ENCODE measurements at regions not wholly inside any gene's neighbourhood (a gene's known extent, or its start where the extent isn't known, plus 50 kb on each side); places are given as distances from the start of the nearest gene placed in this dataset.

DNA sequence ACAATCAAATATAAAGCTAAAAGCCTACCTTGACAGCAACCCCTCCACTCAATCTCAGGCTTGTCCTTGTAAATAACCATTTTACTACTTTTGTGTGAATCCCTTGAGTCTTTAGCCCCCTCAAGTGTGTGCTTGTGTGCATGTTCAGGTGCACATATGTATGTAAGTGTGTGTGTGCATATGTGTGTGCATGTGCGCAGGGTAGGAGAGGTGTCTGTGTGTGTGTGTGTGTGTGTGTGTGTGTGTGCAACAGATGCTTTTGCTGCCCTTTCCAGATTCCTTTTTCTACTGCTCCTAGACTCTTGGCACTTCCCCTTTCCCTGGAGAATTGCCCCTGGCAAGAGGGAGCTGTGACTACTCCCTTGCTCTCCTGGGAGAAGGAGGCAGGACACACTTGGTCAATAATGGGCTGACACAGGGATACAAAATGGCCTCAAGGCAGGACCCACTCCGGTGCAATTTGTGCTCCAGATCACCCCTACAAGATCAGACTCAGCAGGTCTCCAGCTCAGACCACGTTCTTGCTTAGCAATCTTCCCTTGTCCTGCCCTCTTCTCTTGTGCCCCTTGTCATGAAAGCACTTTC lies 73.4 kb downstream of the IFNG start:
- TF ChIP-seq, protein P1, sequence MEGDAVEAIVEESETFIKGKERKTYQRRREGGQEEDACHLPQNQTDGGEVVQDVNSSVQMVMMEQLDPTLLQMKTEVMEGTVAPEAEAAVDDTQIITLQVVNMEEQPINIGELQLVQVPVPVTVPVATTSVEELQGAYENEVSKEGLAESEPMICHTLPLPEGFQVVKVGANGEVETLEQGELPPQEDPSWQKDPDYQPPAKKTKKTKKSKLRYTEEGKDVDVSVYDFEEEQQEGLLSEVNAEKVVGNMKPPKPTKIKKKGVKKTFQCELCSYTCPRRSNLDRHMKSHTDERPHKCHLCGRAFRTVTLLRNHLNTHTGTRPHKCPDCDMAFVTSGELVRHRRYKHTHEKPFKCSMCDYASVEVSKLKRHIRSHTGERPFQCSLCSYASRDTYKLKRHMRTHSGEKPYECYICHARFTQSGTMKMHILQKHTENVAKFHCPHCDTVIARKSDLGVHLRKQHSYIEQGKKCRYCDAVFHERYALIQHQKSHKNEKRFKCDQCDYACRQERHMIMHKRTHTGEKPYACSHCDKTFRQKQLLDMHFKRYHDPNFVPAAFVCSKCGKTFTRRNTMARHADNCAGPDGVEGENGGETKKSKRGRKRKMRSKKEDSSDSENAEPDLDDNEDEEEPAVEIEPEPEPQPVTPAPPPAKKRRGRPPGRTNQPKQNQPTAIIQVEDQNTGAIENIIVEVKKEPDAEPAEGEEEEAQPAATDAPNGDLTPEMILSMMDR (IDR thresholded peaks at IDR 0.05; ENCODE audit: extremely low read depth in 1 of 2, insufficient read depth in 1 of 2, low read depth in 1 of 2, low read length in 2 of 2): no peak
- TF ChIP-seq EZH2 (IDR thresholded peaks at IDR 0.05; ENCODE audit: borderline replicate concordance, low read depth, low read length, severe bottlenecking) (no peak), MYC (IDR thresholded peaks at IDR 0.05; ENCODE audit: low read depth, low read length) (no peak), POLR2A (IDR thresholded peaks at IDR 0.05; ENCODE audit: low read depth, low read length) (no peak), JUN (IDR thresholded peaks at IDR 0.05; ENCODE audit: borderline replicate concordance, insufficient read depth, insufficient read length, low read depth) (no peak), FOS (IDR thresholded peaks at IDR 0.05; ENCODE audit: borderline replicate concordance, insufficient read depth, low read length) (no peak), POLR2AphosphoS5 (IDR thresholded peaks at IDR 0.05; ENCODE audit: insufficient read depth, low read depth, low read length) (no peak), GATA2 (IDR thresholded peaks at IDR 0.05; ENCODE audit: insufficient read depth, insufficient read length, low read depth, low read length) (no peak)
- TF ChIP-seq, protein P2, sequence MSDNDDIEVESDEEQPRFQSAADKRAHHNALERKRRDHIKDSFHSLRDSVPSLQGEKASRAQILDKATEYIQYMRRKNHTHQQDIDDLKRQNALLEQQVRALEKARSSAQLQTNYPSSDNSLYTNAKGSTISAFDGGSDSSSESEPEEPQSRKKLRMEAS (IDR thresholded peaks at IDR 0.05; ENCODE audit: insufficient read depth, insufficient read length): no peak
